Neural progenitor cell (in vitro differentiated cells): ENCODE measurements at regions not wholly inside any gene's neighbourhood (a gene's known extent, or its start where the extent isn't known, plus 50 kb on each side); places are given as distances from the start of the nearest gene placed in this dataset.

ENCODE experiments used
- EZH2 ChIP-seq: fragments of 200-600 bp; sonication (generic); IDR thresholded peaks from 2 replicates; pipeline ENCODE4 v1.6.1; 2017; ENCODE audit warnings: antibody characterized with exemption, mild to moderate bottlenecking, moderate library complexity
- TF ChIP-seq, protein P1 (sequence below): fragments of 200-600 bp; sonication (generic); IDR thresholded peaks from 2 replicates; pipeline ENCODE4 v1.5.1; 2017; ENCODE audit warnings: antibody characterized with exemption, mild to moderate bottlenecking

DNA sequence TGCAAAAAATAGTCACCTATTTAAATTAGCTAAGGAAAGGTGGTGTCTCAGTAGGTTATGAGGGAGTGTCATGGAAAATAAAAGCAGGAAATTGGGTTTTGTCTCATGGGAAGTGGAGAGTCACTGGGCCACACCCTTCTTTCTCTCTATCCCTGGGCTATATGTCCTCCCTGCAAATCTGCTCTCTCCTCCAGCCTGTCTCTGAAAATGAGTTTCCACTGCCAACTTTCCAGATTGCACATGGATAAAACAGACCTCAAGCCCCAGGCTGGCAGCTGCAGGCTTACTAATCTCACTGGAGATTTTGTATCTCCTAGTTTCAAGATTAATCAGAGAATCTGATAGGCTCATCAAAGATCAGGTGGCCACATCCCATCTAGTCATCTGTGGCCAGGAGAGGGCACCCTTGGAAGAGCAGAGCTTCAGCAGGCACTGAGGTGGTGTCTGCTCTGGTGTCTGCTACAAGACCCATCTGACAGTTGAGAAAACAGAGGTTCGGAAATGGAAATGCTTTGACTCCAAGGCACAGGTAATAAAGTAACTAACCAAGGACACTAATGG lies 178.9 kb downstream of the MSX2 start:
- TF ChIP-seq, protein P1, sequence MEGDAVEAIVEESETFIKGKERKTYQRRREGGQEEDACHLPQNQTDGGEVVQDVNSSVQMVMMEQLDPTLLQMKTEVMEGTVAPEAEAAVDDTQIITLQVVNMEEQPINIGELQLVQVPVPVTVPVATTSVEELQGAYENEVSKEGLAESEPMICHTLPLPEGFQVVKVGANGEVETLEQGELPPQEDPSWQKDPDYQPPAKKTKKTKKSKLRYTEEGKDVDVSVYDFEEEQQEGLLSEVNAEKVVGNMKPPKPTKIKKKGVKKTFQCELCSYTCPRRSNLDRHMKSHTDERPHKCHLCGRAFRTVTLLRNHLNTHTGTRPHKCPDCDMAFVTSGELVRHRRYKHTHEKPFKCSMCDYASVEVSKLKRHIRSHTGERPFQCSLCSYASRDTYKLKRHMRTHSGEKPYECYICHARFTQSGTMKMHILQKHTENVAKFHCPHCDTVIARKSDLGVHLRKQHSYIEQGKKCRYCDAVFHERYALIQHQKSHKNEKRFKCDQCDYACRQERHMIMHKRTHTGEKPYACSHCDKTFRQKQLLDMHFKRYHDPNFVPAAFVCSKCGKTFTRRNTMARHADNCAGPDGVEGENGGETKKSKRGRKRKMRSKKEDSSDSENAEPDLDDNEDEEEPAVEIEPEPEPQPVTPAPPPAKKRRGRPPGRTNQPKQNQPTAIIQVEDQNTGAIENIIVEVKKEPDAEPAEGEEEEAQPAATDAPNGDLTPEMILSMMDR: no peak
- TF ChIP-seq EZH2: no peak
